ENCODE measurements at regions not wholly inside any gene's neighbourhood (a gene's known extent, or its start where the extent isn't known, plus 50 kb on each side); places are given as distances from the start of the nearest gene placed in this dataset.

- no peak for TF ChIP-seq CTCF (IDR thresholded peaks at IDR 0.05; ENCODE audit: borderline replicate concordance, insufficient read depth, low read depth, low read length)
- H3K4me3 ChIP-seq (ENCODE audit: low read depth, low read length): no peak overlapping the region
Observed at GRCh38 chr1:207971331-207972219, 60.6 kb upstream of the CD34 start.

DNA sequence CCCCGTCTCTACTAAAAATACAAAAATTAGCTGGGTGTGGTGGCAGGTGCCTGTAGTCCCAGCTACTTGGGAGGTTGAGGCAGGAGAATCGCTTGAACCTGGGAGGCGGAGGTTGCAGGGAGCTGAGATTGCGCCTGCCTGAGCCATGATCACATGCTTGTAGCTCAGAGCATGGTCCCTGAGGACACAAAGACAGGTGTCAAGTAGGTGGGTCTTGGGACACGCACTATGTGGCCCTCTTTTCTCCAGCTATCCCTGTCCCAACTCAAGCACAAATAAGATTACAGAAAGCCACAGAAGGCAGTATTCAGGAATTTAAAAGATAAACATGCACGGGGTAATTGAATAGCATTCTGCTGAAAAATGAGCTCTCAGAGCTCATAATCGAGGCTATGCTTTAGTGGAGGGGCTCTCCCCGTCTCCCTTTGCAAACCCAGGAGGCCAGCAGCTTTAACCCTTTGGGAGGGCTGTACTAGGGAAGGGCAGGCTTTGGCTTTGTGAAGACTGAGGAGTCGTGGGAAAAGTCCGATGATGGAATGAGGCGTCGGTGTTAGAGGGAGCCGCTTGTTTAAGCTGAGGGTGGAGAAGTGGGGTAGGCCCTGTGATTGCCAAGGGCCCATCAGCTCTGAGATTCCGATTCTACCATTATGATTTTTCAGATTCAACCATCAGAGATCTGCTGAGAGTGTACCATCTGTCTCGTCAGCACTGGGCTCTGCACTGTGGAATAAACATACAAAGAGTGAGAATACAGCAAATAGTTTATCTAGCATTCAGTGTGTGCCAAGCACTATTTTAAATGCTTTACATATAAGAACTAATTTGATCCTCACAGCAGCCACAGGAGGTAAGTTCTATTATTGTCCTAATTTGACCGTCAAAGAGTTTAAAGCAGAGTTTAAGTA is 59.7 kb upstream of the CD34 start:
- H3K4me3 ChIP-seq (ENCODE audit: low read depth, low read length): no peak overlapping the region
- no peak for TF ChIP-seq CTCF (IDR thresholded peaks at IDR 0.05; ENCODE audit: borderline replicate concordance, insufficient read depth, low read depth, low read length)

GRCh38 chr1:207969528-207969927 is 58.6 kb upstream of the CD34 start:
- TF ChIP-seq CTCF (IDR thresholded peaks at IDR 0.05; ENCODE audit: borderline replicate concordance, insufficient read depth, low read depth, low read length): no peak

DNA sequence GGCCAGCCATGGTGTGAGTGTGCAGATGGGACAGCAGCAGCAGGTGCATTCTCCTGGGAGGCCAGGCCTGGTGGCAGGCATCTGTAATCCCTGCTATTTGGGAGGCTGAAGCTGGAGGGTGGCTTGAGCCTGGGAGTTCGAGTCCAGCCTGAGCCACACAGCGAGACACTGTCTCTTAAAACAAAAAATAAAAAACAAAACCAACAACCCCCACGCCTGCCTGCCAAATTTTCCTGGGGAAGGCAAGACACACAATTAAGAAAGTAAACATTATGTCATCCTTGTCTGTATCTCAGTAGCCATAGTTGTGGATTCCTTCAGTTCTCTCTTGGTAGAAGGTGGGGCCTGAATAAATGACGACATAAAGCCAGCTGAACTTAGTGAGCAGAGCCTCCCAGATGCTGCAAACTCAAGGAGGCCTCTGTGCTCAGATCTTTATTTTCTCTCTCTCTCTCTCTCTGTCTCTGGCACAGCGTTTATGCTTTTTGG is 57.6 kb upstream of the CD34 start:
- H3K4me3 ChIP-seq (ENCODE audit: low read depth, low read length): no peak overlapping the region
- TF ChIP-seq CTCF (IDR thresholded peaks at IDR 0.05; ENCODE audit: borderline replicate concordance, insufficient read depth, low read depth, low read length): no peak

More at GRCh38 chr1:207969528-207969927, 58.6 kb upstream of the CD34 start:
- H3K4me3 ChIP-seq (ENCODE audit: low read depth, low read length): no peak overlapping the region

- no peak for TF ChIP-seq CTCF (IDR thresholded peaks at IDR 0.05; ENCODE audit: borderline replicate concordance, insufficient read depth, low read depth, low read length)
- no peak overlapping the region for H3K4me3 ChIP-seq (ENCODE audit: low read depth, low read length)
Observed at GRCh38 chr1:207967703-207968102, 56.8 kb upstream of the CD34 start.

DNA sequence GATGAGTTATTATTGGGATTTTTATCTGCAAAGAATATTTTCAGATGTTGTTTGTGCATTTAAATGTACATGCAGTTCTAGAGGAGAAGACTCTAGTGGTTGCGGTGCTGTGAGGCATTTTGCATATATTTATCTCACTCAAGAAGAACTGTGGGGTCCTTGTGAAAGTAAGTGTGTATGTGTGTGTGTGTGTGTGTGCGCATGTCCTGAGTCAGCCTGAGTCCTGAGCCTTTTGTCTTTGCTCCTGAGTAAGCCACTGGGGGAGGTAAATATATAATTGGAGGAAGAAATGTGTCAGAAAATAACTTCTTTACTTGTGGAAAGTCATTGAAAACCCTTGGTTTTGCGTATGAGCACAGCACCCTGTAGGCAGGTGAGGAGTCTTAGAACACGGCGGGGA is 55.6 kb upstream of the CD34 start:
- no peak for TF ChIP-seq CTCF (IDR thresholded peaks at IDR 0.05; ENCODE audit: borderline replicate concordance, insufficient read depth, low read depth, low read length)
- H3K4me3 ChIP-seq (ENCODE audit: low read depth, low read length): no peak overlapping the region
